ENCODE measurements at regions not wholly inside any gene's neighbourhood (a gene's known extent, or its start where the extent isn't known, plus 50 kb on each side); places are given as distances from the start of the nearest gene placed in this dataset.
"Not testable (repeated sequence)": the region's sequence is repeated elsewhere in the genome, so short reads cannot be mapped to it uniquely, and the experiment has no call there.

- TF ChIP-seq CTCF (IDR thresholded peaks at IDR 0.05) (no peak), TEAD4 (IDR thresholded peaks at IDR 0.05; ENCODE audit: borderline replicate concordance, insufficient read depth) (no peak), NRF1 (IDR thresholded peaks at IDR 0.05; ENCODE audit: low read depth, low read length) (no peak), FOXJ3 (CRISPR knock-in tag; IDR thresholded peaks at IDR 0.05) (no peak), MXI1 (IDR thresholded peaks at IDR 0.05; ENCODE audit: low read depth, low read length) (no peak)
These were observed 181.4 kb upstream of the ETV3 start (continued) for GRCh38 chr1:157319567-157319966.

DNA sequence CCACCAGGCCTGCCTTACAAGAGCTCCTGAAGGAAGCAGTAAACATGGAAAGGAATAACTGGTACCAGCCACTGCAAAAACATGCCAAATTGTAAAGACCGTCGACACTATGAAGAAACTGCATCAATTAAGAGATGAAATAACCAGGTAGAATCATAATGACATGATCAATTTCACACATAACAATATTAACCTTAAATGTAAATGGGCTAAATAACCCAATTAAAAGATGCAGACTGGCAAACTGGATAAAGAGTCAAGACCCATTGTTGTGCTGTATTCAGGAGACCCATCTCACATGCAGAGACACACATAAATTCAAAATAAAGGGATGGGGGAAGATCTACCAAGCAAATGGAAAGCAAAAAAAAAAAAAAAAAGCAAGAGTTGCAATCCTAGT is 179.0 kb upstream of the ETV3 start:
- H3K36me3 ChIP-seq (replicated peaks in 1 of 2; ENCODE audit: control insufficient read depth in 1 of 2, insufficient read depth in 2 of 2, low read length in 1 of 2); H3K27ac ChIP-seq (ENCODE audit: low read depth in 2 of 2, low read length in 1 of 2); H3K4me2 ChIP-seq; H4K20me1 ChIP-seq (ENCODE audit: insufficient read depth); H3K9ac ChIP-seq; H3K9me3 ChIP-seq; POLR2A ChIA-PET; H3K79me2 ChIP-seq (ENCODE audit: insufficient read depth); H2AFZ ChIP-seq (ENCODE audit: low read depth); H3K4me1 ChIP-seq (ENCODE audit: control insufficient read depth in 1 of 2, insufficient read depth in 2 of 2, low read depth in 1 of 2, low read length in 1 of 2); H3K9me2 ChIP-seq; H3F3A ChIP-seq (replicated peaks; ENCODE audit: insufficient read depth); DNase-seq; H3K4me3 ChIP-seq (ENCODE audit: low read depth in 2 of 2, low read length in 1 of 2); CTCF ChIA-PET; H3K27me3 ChIP-seq (ENCODE audit: insufficient read depth): not testable (repeated sequence)
- 20% methylated on average over 2 of the region's 2 CpGs for WGBS (ENCODE audit: low lambda C conversion rate)

- no peak for DNase-seq
- Histone ChIP-seq H3K27ac (ENCODE audit: low read depth in 2 of 2, low read length in 1 of 2) (no peak overlapping the region), H4K20me1 (ENCODE audit: insufficient read depth) (no peaks in the 10 kb centered on the region), H3K9ac (no peak overlapping the region), H2AFZ (ENCODE audit: low read depth) (no peak overlapping the region), H3K79me2 (ENCODE audit: insufficient read depth) (no peaks in the 10 kb centered on the region), H3K36me3 (replicated peaks in 1 of 2; ENCODE audit: control insufficient read depth in 1 of 2, insufficient read depth in 2 of 2, low read length in 1 of 2) (no peaks in the 10 kb centered on the region), H3K4me3 (ENCODE audit: low read depth in 2 of 2, low read length in 1 of 2) (no peak overlapping the region), H3K9me3 (no peaks in the 10 kb centered on the region), H3K9me2 (no peaks in the 10 kb centered on the region), H3K4me1 (ENCODE audit: control insufficient read depth in 1 of 2, insufficient read depth in 2 of 2, low read depth in 1 of 2, low read length in 1 of 2) (no peaks in the 10 kb centered on the region), H3K27me3 (ENCODE audit: insufficient read depth) (no peaks in the 10 kb centered on the region), H3K4me2 (no peak overlapping the region), H3F3A (replicated peaks; ENCODE audit: insufficient read depth) (no peaks in the 10 kb centered on the region)
- WGBS (ENCODE audit: low lambda C conversion rate): 0% methylated on average over 1 of the region's 2 CpGs
- ChIA-PET POLR2A (no interaction called here), CTCF (interaction anchor here (0.7 kb wide), 1 partner anchor 14 kb away, joined by 3 read pairs; no protein-coding TSS in a partner anchor)
- TF ChIP-seq TEAD4 (IDR thresholded peaks at IDR 0.05; ENCODE audit: borderline replicate concordance, insufficient read depth): no peak
- TF ChIP-seq NFIC (IDR thresholded peaks at IDR 0.05; ENCODE audit: borderline replicate concordance): no peak
- TF ChIP-seq USF1 (IDR thresholded peaks at IDR 0.05; ENCODE audit: borderline replicate concordance, low read depth): no peak
- TF ChIP-seq, protein P1, sequence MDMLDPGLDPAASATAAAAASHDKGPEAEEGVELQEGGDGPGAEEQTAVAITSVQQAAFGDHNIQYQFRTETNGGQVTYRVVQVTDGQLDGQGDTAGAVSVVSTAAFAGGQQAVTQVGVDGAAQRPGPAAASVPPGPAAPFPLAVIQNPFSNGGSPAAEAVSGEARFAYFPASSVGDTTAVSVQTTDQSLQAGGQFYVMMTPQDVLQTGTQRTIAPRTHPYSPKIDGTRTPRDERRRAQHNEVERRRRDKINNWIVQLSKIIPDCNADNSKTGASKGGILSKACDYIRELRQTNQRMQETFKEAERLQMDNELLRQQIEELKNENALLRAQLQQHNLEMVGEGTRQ (IDR thresholded peaks at IDR 0.05; ENCODE audit: borderline replicate concordance, low read depth, low read length): no peak
- no peak for TF ChIP-seq MEF2A (IDR thresholded peaks at IDR 0.05; ENCODE audit: borderline replicate concordance, low read depth)
- TF ChIP-seq, protein P2, sequence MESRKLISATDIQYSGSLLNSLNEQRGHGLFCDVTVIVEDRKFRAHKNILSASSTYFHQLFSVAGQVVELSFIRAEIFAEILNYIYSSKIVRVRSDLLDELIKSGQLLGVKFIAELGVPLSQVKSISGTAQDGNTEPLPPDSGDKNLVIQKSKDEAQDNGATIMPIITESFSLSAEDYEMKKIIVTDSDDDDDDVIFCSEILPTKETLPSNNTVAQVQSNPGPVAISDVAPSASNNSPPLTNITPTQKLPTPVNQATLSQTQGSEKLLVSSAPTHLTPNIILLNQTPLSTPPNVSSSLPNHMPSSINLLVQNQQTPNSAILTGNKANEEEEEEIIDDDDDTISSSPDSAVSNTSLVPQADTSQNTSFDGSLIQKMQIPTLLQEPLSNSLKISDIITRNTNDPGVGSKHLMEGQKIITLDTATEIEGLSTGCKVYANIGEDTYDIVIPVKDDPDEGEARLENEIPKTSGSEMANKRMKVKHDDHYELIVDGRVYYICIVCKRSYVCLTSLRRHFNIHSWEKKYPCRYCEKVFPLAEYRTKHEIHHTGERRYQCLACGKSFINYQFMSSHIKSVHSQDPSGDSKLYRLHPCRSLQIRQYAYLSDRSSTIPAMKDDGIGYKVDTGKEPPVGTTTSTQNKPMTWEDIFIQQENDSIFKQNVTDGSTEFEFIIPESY (IDR thresholded peaks at IDR 0.05; ENCODE audit: borderline replicate concordance, low read depth): no peak
- TF ChIP-seq, protein P3, sequence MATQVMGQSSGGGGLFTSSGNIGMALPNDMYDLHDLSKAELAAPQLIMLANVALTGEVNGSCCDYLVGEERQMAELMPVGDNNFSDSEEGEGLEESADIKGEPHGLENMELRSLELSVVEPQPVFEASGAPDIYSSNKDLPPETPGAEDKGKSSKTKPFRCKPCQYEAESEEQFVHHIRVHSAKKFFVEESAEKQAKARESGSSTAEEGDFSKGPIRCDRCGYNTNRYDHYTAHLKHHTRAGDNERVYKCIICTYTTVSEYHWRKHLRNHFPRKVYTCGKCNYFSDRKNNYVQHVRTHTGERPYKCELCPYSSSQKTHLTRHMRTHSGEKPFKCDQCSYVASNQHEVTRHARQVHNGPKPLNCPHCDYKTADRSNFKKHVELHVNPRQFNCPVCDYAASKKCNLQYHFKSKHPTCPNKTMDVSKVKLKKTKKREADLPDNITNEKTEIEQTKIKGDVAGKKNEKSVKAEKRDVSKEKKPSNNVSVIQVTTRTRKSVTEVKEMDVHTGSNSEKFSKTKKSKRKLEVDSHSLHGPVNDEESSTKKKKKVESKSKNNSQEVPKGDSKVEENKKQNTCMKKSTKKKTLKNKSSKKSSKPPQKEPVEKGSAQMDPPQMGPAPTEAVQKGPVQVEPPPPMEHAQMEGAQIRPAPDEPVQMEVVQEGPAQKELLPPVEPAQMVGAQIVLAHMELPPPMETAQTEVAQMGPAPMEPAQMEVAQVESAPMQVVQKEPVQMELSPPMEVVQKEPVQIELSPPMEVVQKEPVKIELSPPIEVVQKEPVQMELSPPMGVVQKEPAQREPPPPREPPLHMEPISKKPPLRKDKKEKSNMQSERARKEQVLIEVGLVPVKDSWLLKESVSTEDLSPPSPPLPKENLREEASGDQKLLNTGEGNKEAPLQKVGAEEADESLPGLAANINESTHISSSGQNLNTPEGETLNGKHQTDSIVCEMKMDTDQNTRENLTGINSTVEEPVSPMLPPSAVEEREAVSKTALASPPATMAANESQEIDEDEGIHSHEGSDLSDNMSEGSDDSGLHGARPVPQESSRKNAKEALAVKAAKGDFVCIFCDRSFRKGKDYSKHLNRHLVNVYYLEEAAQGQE (IDR thresholded peaks at IDR 0.05; ENCODE audit: low read depth, low read length): no peak
- no peak for TF ChIP-seq TCF12 (IDR thresholded peaks at IDR 0.05)
- no peak for TF ChIP-seq GABPA (IDR thresholded peaks at IDR 0.05; ENCODE audit: low read depth)
- no peak for TF ChIP-seq TAF1 (IDR thresholded peaks at IDR 0.05; ENCODE audit: borderline replicate concordance, low read depth, low read length)
- no peak for TF ChIP-seq RAD21 (IDR thresholded peaks at IDR 0.05; ENCODE audit: low read length)
- no peak for TF ChIP-seq IRF3 (IDR thresholded peaks at IDR 0.05; ENCODE audit: low read depth, low read length)
These were observed 177.3 kb upstream of the ETV3 start for GRCh38 chr1:157315544-157315943.

Data from SK-N-SH (cell line).